Astrocyte (in vitro differentiated cells and primary cell): ENCODE measurements at regions not wholly inside any gene's neighbourhood (a gene's known extent, or its start where the extent isn't known, plus 50 kb on each side); places are given as distances from the start of the nearest gene placed in this dataset.

Experiments
- DNase-seq: peaks from one replicate; pipeline ENCODE4 v3.0.0-alpha.2; 2010; ENCODE audit warnings: low read depth
- FAIRE-seq: peaks from 2 replicates; lab custom pipeline; 2011; peaks lifted over from hg19 to GRCh38; lab: Jason Lieb, UNC
- H2AFZ ChIP-seq: 2 replicates; pipeline ENCODE4 v1.6.0; 2012; ENCODE audit warnings: low read depth, low read length, inconsistent platforms
- H3K27ac ChIP-seq: 2 replicates; pipeline ENCODE4 v1.5.1; 2011; ENCODE audit warnings: low read depth, low read length, inconsistent platforms
- H3K27me3 ChIP-seq: 2 replicates; pipeline ENCODE4 v1.6.0; 2011; ENCODE audit warnings: low read length, inconsistent platforms; ENCODE audit not compliant: insufficient read depth
- H3K36me3 ChIP-seq: 2 replicates; pipeline ENCODE4 v1.5.1; 2011; ENCODE audit warnings: low read length, inconsistent platforms; ENCODE audit not compliant: insufficient read depth
- H3K4me1 ChIP-seq: 2 replicates; pipeline ENCODE4 v1.5.1; 2011; ENCODE audit warnings: low read length, inconsistent platforms; ENCODE audit not compliant: insufficient read depth
- H3K4me2 ChIP-seq: 2 replicates; pipeline ENCODE4 v1.6.0; 2012; ENCODE audit warnings: low read length, inconsistent platforms
- H3K4me3 ChIP-seq: 2 replicates; pipeline ENCODE4 v1.5.1; 2011; ENCODE audit warnings: low read depth, mild to moderate bottlenecking, low read length, inconsistent platforms; ENCODE audit not compliant: insufficient read depth
- H3K79me2 ChIP-seq: 2 replicates; pipeline ENCODE4 v1.6.0; 2012; ENCODE audit warnings: mild to moderate bottlenecking, low read length, inconsistent platforms; ENCODE audit not compliant: insufficient read depth
- H3K9ac ChIP-seq: 2 replicates; pipeline ENCODE4 v1.6.0; 2012; ENCODE audit warnings: mild to moderate bottlenecking, low read length, inconsistent platforms
- H3K9me3 ChIP-seq: 2 replicates; pipeline ENCODE4 v1.5.1; 2012; ENCODE audit warnings: low read depth, mild to moderate bottlenecking, low read length, inconsistent platforms; ENCODE audit not compliant: insufficient read depth
- H4K20me1 ChIP-seq: 2 replicates; pipeline ENCODE4 v1.6.0; 2012; ENCODE audit warnings: low read length, inconsistent platforms; ENCODE audit not compliant: insufficient read depth
- H3K27ac Mint-ChIP-seq: one replicate; pipeline ENCODE4 v1.8.0; 2021; ENCODE audit warnings: mild to moderate bottlenecking, mixed read lengths; ENCODE audit not compliant: unreplicated experiment
- H3K27me3 Mint-ChIP-seq: one replicate; pipeline ENCODE4 v1.8.0; 2021; ENCODE audit warnings: low read depth, mixed read lengths; ENCODE audit not compliant: unreplicated experiment
- H3K36me3 Mint-ChIP-seq: one replicate; pipeline ENCODE4 v1.8.0; 2021; ENCODE audit warnings: low read depth, mixed read lengths; ENCODE audit not compliant: unreplicated experiment
- H3K4me1 Mint-ChIP-seq: one replicate; pipeline ENCODE4 v1.8.0; 2021; ENCODE audit warnings: low read depth, mixed read lengths; ENCODE audit not compliant: unreplicated experiment
- H3K4me3 Mint-ChIP-seq: one replicate; pipeline ENCODE4 v1.8.0; 2021; ENCODE audit warnings: mild to moderate bottlenecking, moderate library complexity, mixed read lengths; ENCODE audit not compliant: unreplicated experiment
- H3K9me3 Mint-ChIP-seq: one replicate; pipeline ENCODE4 v1.8.0; 2021; ENCODE audit warnings: mild to moderate bottlenecking, mixed read lengths; ENCODE audit not compliant: unreplicated experiment
- EZH2 ChIP-seq: IDR thresholded peaks from 2 replicates; pipeline ENCODE4 v1.6.1; 2012; ENCODE audit warnings: mild to moderate bottlenecking, low read length, inconsistent platforms; ENCODE audit not compliant: insufficient read depth
- TF ChIP-seq, protein P1 (sequence below): IDR thresholded peaks from 2 replicates; pipeline ENCODE4 v1.5.1; 2011; ENCODE audit warnings: low read depth, mild to moderate bottlenecking, inconsistent platforms, low read length, moderate library complexity; ENCODE audit not compliant: insufficient read depth

DNA sequence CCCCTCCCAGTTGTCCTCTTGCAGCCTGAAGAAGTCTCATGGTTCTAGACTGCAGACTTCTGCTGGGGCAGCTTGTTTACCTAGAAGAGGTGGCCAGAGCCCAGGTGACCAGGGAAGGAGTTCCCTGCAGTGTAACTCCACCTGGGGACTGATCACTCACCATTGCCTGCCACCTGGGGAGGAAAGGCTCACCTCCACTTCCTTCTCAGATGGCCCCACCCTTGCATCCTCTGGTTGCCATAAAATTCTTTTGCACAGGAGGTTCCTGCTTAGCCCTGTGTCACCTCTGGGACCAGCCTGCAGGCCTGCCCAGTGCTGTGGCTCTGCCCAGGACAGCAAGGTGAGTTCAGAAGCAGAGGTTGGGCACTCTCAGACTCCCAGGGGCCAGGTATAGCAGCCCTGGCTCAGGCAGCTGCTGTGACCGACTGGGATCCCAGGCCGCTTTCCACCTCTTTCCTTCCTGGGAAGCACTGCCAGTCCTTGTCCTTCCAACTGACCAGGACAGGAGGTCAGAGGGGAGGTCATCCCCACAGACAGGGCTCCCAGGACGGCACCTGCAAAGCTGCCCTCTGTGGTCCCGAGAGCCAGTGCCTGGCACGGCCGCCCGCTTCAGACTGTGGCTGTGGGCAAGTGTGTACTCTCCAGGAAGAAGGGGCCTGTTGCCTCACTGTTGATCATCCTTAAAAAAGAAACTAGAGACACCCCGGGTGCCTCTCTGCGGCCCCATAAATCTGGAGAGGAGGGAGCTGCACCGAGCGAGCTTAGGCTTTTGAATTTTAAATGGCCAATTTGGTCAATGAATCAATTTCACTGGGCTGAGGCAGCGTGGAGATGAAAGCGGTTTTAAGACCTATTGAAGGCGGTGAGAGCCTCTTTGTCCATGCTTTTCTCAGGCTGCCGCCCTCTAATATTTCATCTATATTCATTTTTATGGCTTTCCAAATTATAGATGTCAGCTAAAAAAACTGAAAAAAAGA is 79.5 kb upstream of the C14orf180 start:
- H2AFZ ChIP-seq = no peak overlapping the region
- no peak for FAIRE-seq
- DNase-seq = no peak

GRCh38 chr14:104502060-104502459 is 77.5 kb upstream of the C14orf180 start:
- H2AFZ ChIP-seq = no peak overlapping the region
- Mint-ChIP-seq H3K27me3 (peaks cover 43% of the 10 kb centered on the region), H3K9me3 (peaks cover 12% of the 10 kb centered on the region), H3K4me1 (peaks cover 4% of the 10 kb centered on the region), H3K36me3 (no peaks in the 10 kb centered on the region), H3K27ac (no peak overlapping the region), H3K4me3 (no peak overlapping the region)
- no peak overlapping the region for H3K4me2 ChIP-seq
- H3K36me3 ChIP-seq = no peaks in the 10 kb centered on the region
- H4K20me1 ChIP-seq = no peaks in the 10 kb centered on the region
- DNase-seq (no peak), FAIRE-seq (no peak)
- H3K79me2 ChIP-seq = no peaks in the 10 kb centered on the region
- no peak overlapping the region for H3K4me3 ChIP-seq
- no peaks in the 10 kb centered on the region for H3K27me3 ChIP-seq
- TF ChIP-seq, protein P1, sequence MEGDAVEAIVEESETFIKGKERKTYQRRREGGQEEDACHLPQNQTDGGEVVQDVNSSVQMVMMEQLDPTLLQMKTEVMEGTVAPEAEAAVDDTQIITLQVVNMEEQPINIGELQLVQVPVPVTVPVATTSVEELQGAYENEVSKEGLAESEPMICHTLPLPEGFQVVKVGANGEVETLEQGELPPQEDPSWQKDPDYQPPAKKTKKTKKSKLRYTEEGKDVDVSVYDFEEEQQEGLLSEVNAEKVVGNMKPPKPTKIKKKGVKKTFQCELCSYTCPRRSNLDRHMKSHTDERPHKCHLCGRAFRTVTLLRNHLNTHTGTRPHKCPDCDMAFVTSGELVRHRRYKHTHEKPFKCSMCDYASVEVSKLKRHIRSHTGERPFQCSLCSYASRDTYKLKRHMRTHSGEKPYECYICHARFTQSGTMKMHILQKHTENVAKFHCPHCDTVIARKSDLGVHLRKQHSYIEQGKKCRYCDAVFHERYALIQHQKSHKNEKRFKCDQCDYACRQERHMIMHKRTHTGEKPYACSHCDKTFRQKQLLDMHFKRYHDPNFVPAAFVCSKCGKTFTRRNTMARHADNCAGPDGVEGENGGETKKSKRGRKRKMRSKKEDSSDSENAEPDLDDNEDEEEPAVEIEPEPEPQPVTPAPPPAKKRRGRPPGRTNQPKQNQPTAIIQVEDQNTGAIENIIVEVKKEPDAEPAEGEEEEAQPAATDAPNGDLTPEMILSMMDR = no peak
- no peak for TF ChIP-seq EZH2
- no peaks in the 10 kb centered on the region for H3K4me1 ChIP-seq
- no peak overlapping the region for H3K27ac ChIP-seq
- no peaks in the 10 kb centered on the region for H3K9me3 ChIP-seq
- H3K9ac ChIP-seq = no peak overlapping the region

More for the DNA sequence above, 79.5 kb upstream of the C14orf180 start:
- no peak overlapping the region for H3K27ac ChIP-seq
- H3K4me3 ChIP-seq = no peak overlapping the region
- Mint-ChIP-seq H3K36me3 (peaks cover 3% of the 10 kb centered on the region), H3K4me3 (no peak overlapping the region), H3K27ac (no peak overlapping the region), H3K9me3 (peaks cover 22% of the 10 kb centered on the region), H3K27me3 (peaks cover 40% of the 10 kb centered on the region), H3K4me1 (peaks cover 4% of the 10 kb centered on the region)
- H3K9me3 ChIP-seq = no peaks in the 10 kb centered on the region
- no peaks in the 10 kb centered on the region for H3K4me1 ChIP-seq
- H3K27me3 ChIP-seq = no peaks in the 10 kb centered on the region
- H3K79me2 ChIP-seq = no peaks in the 10 kb centered on the region
- no peaks in the 10 kb centered on the region for H3K36me3 ChIP-seq
- TF ChIP-seq EZH2 = no peak
- H3K4me2 ChIP-seq = no peak overlapping the region
- H3K9ac ChIP-seq = no peak overlapping the region
- no peaks in the 10 kb centered on the region for H4K20me1 ChIP-seq

DNA sequence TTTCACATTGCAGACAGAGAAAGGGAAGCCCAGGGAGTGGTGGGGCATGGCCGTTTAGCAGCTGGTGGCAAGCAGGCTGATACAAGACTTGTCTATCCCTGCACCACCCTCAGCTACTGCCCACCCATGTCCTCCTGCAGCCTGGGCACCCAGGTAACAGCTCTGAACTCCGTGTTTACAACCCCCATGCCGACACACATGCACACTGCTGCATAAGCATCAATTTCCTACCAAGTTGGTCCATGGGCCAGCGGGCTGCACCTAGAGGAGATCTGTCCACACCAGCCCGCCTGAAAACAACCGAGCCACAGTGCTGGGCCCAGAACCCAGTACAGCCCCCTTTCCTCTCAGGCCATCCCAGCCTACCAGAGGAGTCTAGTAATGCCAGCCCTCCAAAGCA is 75.9 kb upstream of the C14orf180 start:
- H3K4me1 ChIP-seq = no peaks in the 10 kb centered on the region
- FAIRE-seq (no peak), DNase-seq (no peak)
- no peak for TF ChIP-seq EZH2
- TF ChIP-seq, protein P1 = no peak
- H2AFZ ChIP-seq = no peak overlapping the region
- H3K9ac ChIP-seq = no peak overlapping the region
- H3K9me3 ChIP-seq = no peaks in the 10 kb centered on the region
- no peaks in the 10 kb centered on the region for H3K36me3 ChIP-seq
- Mint-ChIP-seq H3K9me3 (peaks cover 12% of the 10 kb centered on the region), H3K27me3 (peaks cover 51% of the 10 kb centered on the region), H3K4me1 (peaks cover 4% of the 10 kb centered on the region), H3K36me3 (no peaks in the 10 kb centered on the region), H3K27ac (no peak overlapping the region), H3K4me3 (no peak overlapping the region)
- H4K20me1 ChIP-seq = no peaks in the 10 kb centered on the region
- no peaks in the 10 kb centered on the region for H3K79me2 ChIP-seq
- no peaks in the 10 kb centered on the region for H3K27me3 ChIP-seq
- no peak overlapping the region for H3K27ac ChIP-seq
- H3K4me2 ChIP-seq = no peak overlapping the region
- H3K4me3 ChIP-seq = no peak overlapping the region
